ENCODE measurements at regions not wholly inside any gene's neighbourhood (a gene's known extent, or its start where the extent isn't known, plus 50 kb on each side); places are given as distances from the start of the nearest gene placed in this dataset.

GRCh38 chr9:104993291-104993963 lies 65.5 kb upstream of the ABCA1 start:
- TF ChIP-seq REST (tag by site-specific recombination; IDR thresholded peaks at IDR 0.05) (no peak), CTCF (tag by site-specific recombination; IDR thresholded peaks at IDR 0.05) (no peak), ZNF398 (tag by site-specific recombination; IDR thresholded peaks at IDR 0.05) (no peak), IKZF3 (tag by site-specific recombination; IDR thresholded peaks at IDR 0.05) (no peak), ZNF510 (tag by site-specific recombination; IDR thresholded peaks at IDR 0.05; ENCODE audit: insufficient replicate concordance) (no peak), OSR2 (tag by site-specific recombination; IDR thresholded peaks at IDR 0.05) (no peak), REPIN1 (tag by site-specific recombination; IDR thresholded peaks at IDR 0.05; ENCODE audit: low read depth) (no peak), ZNF670 (tag by site-specific recombination; IDR thresholded peaks at IDR 0.05; ENCODE audit: low read depth) (no peak), ZNF23 (tag by site-specific recombination; IDR thresholded peaks at IDR 0.05; ENCODE audit: borderline replicate concordance) (no peak), ZNF24 (tag by site-specific recombination; IDR thresholded peaks at IDR 0.05) (no peak), KLF10 (tag by site-specific recombination; IDR thresholded peaks at IDR 0.05) (no peak), ZNF2 (tag by site-specific recombination; IDR thresholded peaks at IDR 0.05) (no peak)
